Kasumi-1 (cell line): ENCODE measurements at regions not wholly inside any gene's neighbourhood (a gene's known extent, or its start where the extent isn't known, plus 50 kb on each side); places are given as distances from the start of the nearest gene placed in this dataset.

ENCODE experiments used
- DNase-seq, 2 experiments: peaks; one replicate each; lab custom pipeline; 2025; lab: John Stamatoyannopoulos, UW

DNA sequence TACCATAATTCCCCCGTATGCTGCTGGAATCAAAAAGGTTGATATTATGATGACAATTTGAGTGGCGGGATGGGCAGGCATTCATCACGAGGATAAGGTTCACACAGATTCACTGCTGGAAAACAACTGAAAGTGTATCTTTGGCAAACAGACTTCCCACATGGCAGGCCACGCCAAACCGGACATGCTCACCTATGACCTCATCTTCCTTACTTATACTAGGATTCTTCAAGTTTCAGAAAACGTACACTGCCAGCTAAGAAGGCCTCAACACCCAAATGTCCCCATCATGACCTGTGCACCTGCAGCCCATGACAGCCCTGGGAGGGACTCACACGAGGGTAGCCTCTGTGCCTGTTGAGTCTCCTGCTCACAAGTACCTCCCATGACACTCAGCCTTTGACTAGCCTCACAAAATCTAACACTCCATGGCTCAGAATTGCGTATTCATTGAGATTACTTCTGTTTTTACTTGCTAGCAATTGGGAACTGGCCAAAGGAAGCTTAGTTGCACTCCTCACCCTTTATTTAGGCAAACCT lies 259.0 kb upstream of the GHITM start:
- DNase-seq, result no peak

DNA sequence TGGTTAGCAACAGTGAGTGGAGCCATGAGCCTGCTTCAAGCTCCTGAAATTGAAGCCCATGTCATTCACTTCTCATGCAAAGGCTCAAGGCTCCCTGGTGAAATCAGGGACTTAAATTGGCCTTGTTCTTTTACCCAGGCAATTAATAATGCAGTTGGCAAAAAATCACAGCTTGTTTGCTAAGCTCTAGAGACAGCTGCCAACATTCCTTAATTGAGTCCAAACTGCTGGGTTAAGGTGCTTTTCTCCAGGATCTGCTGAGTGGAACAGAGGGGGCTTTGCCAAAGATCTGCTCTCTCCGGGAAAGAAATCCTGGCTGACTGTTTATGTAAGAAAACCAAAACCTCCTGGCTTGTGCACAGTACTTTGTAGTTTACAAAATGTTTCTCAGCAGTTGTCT lies 257.6 kb upstream of the GHITM start:
- no peak for DNase-seq

DNA sequence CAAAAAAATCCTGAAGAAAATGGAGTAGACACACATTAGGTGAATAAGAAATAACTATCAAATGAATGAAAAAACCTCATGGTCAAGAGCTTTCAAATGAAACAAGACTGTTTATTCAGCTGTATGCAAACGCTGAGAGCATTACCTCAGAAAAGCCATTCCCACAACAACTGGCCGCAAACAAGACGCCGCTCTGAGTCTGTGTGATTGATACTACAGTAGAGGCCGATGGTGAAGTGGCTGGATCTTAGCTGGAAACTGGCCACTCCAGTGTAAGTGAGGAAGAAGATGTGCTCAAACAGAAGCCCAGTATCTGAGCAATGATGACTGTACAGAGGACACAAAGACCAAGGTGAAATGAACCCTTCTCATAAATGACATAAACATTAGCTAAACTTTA lies 252.4 kb upstream of the GHITM start:
- no peak for DNase-seq

DNA sequence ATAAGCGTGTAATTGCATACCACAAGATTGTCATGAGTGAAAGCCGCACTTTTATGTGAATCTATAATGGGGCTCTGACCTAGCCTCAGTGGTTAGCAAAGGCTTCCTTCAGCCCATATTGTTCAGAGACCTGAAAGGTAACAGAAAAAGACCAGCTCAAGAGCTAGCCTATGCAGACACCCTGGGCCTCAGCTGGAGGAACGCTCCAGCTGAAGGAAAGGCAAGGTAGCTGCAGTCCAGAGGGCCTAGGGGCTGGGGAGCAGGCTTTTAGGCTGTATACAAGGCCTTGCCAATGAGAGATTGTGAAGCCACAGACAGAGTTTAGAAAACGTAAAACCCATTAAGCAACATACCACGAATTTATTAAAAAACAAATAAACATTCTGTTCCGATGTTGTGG lies 246.6 kb upstream of the GHITM start:
- no peak for DNase-seq

DNA sequence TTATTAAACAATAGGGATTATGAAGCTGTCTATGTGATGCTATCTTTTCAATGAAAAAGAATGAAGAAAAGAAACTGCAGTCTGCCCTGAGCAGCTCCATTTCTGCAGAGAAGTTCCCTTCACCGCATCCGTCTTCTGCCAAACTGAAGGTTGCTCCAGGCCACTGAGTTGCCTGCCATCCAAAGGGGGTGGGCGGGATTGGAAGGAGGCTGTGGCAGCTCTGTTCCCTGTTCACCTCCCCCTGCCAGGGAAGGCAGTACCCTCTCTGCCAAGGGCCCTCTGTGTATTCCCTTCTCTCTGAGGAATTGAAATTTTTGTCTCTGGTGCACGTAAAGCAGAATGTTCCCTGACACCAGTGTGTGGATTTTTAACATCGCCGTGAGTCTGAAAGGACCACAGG lies 243.1 kb upstream of the GHITM start:
- no peak for DNase-seq

DNA sequence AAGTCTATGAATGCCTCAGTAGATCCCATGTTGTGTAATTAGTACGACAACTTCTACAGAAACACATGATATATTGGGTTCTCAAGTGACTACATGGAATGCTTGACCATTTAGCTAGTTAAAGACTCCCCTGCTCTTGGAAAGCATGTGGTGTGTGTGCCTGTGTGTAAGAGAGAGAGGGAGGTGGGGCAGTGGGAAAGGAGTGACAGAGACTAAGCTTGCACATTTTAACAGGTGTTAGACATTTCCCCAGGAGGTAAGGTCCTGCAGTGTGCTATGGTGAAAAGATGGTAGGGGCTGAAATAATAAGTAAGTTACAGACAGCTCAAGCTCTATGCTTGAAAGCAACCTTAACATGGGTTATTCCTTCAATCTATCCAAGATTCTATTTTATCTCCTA lies 241.7 kb upstream of the GHITM start:
- no peak for DNase-seq

DNA sequence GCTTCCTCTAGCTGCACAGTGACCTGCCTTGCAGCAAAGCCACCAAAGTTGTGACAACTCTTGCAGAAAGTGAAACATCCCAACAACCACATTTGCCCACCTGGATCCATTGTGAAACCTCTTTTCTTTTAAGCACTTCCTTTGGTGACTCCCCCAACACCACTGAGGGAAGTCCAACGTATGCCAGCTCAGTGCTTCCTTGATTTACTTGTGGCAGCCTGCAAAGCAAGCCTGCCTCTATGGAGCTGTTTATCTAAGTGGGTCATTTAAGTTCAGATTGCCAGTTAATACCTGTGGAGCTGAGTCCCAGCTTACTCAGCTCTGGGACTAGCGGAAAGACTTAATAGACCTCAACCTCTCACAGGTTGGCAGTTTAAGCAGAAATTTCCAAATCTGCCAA lies 230.8 kb upstream of the GHITM start:
- no peak for DNase-seq

DNA sequence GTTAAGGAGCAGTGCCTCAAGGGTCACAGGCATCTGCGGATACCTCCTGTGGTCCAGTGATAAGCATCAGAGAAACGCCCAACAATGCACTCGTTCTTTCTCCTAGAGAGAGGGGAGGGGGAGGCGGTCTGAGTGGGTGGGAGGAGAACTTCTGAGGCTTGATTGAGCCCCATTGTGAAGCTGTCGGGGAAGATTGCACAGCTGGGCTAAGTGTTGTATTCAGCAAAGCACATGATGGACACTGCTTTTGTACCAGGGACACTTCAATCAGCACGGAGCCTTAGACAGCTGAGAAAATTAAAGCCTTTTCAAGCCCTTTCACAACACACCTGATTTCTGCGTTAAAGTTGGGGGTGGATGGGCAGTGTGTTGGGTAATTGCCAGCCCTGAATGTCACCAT lies 230.3 kb upstream of the GHITM start:
- DNase-seq, result no peak

DNA sequence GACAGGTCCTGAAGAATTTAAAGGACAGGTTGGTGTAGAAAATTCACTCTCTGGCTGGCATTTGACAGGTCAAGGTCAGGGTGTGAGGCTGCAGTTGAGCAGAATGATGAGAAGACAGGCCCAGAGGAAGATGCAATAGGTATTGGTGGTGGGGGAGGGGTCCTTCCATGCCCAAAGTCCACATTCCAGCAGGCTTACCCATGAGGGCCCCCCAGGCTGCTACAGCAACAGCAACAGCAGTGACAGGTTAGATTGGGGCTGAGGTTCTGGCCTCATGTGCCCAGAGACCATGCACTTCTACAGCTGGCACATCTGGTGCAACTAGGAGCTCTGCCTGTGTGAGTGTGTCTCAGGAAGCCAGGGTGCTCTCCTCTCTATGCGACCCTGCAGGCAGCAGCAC lies 223.5 kb upstream of the GHITM start:
- DNase-seq, result no peak

DNA sequence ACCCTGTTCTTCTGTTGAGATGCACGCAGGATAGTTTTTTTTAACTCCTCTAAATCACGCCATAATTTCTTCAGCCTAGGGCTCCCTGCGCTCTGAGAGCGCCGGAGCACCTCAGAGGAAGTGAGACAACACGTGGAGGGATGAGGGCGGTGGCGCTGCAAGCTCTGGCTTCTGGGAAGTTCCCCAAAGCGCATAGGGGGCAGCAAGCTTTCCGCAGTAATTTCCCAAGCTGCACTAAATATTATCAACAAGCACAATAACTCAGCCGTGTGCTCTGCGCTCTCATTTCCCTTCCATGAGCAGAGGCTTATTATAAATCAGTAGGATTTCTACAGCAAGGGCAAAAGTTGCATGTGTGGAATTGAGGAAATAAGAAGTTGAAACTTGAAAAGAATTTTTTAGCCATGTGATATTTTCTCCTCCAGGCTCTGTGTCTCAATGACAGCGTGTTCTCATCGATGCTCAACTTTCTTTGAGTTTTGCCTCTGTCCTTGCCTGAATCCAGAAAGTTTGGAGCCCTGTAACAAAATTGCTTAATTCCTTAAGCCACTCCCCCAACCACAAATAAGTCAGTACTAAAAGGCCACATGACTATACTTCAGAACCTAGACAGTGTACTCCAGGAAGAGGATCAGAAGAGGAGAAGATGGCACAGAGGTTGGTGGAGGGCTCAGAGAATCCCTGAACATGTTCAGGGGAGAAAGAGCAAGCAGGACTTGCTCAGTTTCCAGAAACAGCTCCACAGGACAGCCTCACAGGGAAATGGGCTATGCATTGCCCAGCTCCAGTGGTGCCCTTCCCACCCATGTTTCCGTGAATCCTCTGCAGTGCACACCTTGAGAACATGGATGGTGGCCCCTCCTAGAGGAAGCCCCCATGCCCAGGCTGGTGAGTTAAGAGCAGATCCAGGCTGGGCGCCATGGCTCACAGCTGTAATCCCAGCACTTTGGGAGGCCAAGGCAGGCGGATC lies 221.5 kb upstream of the GHITM start:
- no peak for DNase-seq

DNA sequence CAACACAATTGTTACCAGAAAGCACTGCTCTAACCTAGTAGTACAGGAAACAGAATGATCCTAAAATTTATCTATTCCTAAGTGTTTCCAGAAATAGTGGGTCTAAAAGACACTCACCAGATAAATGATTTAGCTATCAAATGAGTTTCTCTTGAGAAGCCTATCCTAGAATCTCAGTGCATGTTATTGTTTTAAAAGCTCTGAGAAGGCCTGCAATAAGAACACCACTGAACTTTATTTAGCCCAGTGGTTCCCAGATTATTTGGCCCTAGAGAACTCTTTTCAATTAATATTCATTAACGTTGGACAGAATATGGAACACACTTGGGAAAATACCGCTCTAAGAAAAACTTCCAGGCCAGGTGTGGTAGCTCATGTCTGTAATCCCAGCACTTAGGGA lies 220.1 kb upstream of the GHITM start:
- no peak for DNase-seq

DNA sequence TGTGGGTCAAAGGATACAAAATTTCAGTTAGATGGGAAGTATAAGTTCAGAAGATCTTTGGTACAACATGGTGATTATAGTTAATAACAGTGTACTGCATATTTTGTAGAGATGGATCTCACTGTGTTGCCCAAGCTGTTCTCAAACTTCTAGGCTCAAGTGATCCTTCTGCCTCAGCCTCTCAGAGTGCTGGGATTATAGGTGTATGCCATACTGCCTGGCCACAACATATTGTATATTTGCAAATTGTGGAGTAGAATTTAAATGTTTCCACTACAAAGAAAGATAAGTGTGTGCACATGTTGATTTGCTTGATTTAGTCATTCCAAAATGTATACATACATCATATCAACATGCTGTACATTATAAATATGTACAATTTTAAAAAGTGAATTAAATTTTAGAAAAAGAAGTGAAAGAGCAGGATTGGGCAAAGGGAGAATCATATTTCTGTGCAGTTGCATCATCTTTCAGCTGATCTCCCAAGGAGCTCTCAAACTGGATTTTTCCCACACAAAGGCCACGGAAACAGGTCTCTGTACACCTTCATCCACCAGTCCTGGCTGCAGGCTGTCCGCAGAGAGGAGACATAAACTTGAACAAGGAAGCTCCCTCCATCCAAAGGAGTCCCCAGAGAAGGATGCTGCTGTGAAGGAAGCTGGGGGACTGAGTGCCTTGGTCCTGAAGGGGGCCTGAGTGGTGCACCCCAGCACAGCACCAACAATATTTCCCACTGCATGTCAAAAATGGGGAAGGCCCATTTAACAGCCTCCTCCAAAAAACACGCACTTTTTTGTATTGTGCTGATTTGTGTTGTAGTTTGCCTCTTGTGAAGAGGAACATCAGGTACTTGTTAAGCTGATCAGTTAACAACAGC lies 217.1 kb upstream of the GHITM start:
- no peak for DNase-seq

DNA sequence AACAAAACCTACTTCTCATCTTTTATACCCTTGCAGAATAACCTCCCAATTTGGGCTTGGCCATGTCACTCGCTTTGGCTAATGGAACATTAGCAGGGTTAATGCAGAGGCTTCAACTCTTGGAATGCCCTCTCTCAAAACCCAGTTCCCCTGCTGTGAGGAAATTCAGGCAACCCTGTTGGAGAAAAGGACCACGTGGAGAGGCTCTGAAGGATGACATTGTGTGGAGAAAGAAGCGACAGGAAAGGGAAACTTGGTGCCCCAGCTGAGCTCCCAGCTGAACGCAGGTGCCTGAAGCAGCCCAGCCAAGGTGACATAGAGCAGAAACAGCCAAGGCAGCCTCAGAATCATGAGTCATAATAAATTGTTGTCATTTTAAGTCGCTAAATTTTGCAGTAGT lies 214.2 kb upstream of the GHITM start:
- DNase-seq, result no peak

DNA sequence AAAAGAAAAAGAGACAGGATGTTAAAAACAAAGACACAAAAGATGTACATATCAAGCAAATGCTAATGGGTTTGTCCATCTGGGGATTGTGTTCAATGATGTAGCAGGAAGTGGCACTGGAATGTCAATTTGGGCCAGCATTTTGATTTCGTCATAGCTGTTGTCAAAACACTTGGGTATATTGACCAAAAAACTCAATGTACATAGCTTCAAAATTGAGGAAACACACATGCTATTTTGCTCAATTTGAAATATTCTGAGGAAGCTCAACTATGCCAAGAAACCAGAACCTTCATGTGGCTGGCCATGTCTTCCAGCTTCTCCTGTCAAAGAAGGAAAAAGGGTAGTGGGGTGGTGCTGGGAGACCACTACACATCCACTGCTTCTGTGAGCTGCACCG lies 212.7 kb upstream of the GHITM start:
- no peak for DNase-seq

DNA sequence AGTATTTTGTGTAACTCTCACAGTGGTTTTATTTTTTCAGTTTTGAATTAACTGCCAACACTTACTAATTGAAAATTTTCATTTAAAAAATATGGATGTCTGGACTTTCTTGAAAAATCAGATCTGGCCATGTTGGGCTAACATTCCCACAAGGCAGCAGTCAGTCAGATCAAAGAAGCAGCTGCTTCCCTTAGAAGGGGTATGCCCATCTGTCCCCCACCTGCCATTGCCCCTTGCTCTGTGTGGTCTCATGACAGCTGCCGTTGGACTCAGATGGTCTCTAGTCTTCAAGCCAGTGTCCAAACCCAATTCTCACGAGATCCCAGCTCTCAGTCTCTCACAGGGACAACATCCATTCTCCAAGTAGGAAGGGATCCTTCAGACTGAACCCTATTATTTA lies 212.1 kb upstream of the GHITM start:
- no peak for DNase-seq

DNA sequence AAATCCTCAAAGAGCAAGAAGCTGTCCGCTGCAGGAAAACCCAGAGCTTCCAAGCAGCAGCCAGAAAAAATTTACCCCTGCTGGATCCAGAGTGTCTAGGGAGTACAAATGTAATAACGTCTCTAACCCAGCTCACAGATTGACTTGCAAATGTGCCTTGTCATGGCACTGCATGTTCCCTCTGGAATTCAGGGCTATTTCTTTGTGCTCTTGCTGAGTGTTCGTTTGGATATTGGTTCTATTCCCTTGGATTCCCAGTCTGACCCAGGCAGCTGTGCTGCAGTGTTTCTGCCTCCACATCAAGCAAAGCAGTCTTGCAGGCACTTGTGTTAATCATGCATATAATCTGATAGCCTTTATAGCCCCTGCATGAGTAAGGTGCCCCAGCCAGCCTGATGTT lies 209.9 kb upstream of the GHITM start:
- no peak for DNase-seq

DNA sequence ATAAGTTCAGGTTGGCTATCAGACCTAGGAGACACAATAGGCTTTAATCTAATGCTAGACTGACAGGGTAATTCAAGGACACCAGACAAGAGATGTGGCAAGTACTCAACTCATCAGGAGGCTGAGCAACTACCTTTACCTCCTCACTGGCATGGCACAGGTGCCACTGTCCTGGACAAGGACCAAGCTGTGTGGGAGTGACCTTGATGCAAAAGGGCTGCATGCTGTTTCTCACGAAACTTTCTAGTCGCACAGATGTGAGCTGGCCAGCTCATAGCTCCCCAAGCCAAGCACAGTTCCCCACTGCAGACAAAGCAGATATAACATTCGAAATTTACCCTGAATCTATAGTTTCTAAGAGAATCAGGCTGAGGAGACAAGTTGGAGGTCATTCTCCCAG lies 207.6 kb upstream of the GHITM start:
- no peak for DNase-seq

DNA sequence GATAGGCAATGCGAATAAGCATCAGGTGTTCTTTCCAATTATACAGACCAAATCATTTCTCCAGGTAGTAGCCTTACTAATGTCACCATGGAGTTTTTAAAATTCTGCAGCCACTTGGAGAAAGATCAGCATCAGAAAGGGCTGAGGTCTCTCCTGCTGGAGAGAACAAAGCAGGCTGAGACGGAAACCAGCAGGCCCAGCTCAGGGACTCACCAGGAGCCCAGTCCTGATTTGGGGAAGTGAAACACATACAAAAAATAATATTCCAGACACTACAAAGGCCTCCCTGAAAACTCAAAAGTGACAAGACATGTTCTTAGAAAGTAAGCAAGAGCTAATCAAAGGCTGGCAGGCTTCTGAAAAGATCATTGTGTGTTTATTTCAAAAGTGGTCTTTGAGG lies 207.1 kb upstream of the GHITM start:
- DNase-seq, result no peak

DNA sequence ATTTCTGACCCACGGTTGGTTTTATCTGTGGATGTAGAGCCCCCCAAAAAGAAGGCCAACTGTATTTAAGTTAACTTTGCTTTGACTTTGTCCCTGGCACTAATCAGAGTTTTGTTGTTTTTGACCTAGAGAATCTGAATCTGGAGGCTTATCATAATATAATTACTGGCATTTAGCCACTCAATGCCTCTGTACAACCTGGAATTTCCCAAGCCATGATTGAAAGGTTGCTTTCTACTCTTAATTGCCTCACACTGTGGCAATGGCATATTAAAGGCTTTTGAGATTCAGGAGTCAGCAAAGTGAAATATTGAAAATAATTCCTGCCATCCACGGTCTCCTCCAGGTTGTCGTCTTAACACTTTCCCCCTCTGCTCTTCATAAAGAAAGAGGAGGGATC lies 205.2 kb upstream of the GHITM start:
- no peak for DNase-seq

DNA sequence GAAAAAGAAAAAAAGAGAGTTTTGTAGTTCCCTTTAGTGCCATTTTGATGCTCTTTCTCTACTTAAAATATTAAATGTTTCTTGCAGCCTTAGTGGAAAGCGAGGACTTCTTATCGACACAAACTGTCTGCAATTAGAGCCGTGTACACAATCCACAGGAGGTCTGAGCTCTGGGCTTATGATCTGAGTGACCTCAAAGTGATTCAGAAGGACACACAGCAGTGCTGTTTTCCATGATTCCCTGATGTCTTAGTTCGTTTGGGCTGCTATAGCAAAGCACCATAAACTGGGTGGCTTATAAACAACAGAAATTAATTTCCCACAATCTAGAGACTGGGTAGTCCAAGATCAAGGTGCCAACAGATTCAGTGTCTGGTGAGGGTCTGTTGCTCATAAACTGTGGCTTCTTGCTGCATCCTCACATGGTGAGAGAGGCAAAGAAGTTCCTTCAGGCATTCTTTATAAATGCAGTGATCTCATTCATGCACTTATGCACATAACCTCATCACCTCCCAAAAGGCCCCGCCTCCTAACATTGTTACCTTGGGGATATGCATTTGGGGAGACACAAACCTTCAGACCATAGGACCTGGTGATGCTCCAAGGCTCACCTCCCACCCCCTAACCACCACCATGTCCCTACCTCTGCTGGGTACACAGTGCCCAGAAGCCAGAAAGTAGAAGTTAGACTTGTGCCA lies 204.5 kb upstream of the GHITM start:
- DNase-seq, result no peak

DNA sequence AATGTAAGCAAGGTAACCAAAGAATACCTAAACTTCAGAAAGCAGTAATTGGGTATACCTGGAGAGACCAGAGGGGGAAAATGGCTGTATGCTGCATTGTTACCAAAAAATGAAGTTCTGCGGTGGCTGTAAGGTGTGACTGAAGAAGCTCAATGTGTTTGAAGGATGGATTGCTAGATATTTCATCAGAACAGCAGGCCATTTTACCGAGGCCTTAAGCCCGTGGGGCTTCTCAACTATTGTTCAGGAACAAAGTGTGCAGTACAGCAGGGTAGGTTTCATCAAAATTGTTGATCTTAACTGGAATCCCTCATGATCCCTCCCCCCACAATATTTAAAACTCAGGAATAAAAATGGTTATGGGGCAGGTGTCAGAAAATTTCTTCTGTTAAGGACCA lies 204.0 kb upstream of the GHITM start:
- no peak for DNase-seq

DNA sequence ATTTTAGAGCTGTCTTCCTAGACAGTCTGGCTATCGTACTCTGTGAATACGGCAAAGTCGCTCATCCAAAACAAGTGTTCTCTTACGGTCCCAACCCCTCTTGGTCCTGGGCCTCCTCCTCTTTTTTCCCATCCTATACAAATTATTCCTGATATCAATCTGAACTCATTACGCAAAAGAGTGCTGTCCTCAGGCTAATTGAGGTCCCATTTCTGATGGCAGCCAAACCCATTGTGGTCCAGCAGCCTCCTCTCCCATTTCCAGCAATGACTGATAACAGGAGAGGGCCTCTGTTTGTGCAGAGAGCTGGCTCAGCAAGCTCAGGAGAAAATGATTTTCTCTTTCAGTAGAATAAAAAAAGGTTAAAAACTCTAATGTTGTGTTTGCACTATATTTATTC lies 203.4 kb upstream of the GHITM start:
- DNase-seq, result no peak
